ENCODE measurements at regions not wholly inside any gene's neighbourhood (a gene's known extent, or its start where the extent isn't known, plus 50 kb on each side); places are given as distances from the start of the nearest gene placed in this dataset.
"Not testable (repeated sequence)": the region's sequence is repeated elsewhere in the genome, so short reads cannot be mapped to it uniquely, and the experiment has no call there.

DNA sequence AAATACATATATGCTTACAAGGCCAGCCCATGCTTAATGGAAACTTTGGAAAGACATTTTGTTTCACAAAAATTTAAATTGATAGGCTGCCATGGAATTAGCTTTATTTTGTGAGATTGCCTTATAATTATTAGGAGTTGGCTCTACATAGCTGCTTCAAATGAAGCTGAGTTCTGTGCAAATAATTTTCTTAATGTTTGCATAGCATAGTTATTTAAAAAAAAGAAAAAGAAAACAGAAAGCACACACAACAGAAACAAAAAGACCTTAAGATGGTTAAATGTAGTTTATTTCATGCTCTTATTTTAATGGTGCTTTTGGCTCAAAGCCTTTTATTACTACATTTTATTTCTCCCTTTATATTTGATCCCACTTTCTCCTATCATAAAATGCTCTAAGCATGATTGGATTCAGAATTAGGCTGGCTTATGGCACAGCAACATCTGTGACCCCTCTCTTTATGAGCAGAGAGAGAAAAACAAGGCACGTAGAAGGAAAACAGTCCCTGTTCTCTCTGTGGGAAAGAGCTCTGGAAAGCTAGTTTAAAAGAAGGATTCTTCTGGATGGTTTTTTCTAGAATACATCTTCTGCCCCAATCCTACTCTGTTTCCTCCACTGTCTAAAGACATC lies 530.5 kb downstream of the NTRK2 start:
- no peak for DNase-seq

DNA sequence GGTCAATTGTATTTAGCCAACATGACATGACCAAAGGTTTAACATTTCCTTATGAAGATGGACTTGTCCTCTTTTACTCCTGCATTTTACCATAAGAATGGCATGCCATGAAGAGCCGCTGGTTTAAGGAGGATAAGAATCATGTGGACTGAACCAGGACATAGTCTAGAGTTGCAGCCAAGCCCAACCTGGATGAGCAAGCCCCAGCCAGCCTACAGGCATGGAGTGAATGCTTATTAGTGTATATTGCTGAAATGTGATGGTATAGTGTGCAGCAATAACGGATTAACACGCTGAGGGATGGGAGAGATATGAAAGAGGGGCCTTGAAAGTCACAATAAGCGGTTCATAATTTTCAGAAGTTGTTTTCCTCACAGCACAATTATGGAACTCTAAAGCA lies 523.2 kb downstream of the NTRK2 start:
- no peak for DNase-seq

DNA sequence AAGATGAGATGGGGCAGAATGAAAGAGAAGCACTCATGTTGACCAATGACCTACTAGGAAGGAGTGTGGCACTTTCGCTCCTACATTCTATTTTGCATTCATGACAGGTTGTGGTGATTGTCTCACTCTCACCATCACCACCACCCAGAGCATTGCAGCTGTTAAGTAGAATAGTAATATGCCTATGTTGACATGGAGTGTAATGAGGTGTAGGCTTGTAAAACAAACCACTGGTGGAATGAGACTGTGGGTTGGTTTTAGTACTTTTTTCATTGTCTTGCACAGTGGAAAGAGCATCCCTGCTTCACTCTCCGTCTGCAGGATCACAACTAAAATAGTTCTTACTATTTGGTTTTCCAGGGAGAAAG lies 516.7 kb downstream of the NTRK2 start:
- no peak for DNase-seq

DNA sequence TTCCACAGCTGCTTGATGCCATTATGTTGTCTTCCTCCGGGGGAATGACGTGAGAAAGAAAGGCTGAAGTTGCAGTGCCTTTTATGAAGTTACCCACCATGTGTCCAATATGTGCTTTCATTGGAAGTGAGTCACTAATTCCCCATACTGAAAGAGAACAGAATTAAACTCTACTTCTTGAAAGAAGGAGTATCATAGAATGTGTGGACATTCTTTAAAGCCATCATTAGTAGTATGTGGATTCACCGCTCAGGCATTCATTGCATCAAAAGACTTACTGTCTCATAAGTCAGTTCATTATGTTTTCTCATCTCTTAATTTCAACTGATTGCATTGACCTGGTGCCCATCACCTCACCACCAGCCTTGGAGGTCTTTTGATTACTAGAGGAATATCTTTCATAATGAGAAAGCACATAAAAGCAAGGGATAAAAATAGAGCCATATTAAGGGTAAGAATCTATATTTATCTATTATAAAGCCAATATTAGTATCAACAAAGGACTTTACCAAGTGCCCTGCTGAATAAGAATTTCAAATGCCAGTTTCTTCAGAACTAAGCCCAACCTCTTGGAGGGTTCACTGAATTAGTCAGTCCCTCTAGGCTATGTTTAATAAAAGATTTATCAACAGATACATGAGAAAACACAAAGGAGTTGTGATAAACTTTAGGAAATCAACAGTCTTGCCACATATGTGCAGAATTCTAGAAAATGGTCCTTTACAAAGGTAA lies 516.1 kb downstream of the NTRK2 start:
- no peak for DNase-seq

DNA sequence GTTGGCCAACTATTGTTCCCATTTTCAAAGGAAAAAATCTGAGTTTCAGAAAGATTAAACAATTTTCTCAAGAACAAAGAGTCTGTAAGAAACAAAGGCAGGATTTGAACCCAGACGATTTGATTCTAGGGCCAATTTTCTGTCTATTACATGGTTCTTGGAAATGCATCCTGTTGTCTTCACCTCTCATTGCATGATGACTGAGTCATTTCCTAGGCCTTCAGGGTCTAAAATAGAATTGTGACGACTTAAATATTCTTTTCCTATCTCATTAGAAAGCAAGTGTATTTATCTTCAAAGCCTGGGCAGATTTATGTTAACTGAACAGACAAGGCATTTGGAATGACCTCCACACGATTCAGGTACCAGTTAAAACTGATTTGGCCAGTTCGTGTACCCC lies 512.9 kb downstream of the NTRK2 start:
- DNase-seq = no peak

DNA sequence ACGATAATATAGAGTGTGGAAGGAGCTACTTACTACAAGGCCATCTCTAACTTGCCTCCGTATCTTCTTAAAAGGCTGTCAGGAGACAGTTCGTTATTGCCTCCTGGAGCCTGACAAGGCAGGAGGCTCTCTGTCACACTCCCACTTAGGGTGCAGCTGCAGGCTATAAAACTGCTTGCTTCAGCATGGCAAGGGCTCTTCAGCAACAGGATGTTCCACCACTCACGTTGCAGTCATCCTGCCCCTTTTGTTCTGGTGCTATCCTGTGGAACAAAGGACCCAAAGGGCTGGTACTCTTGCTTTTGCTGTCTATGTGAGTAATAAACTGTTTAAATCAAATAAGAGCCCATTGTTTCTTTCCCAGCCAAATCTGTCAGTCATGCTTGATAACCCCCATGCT lies 508.9 kb downstream of the NTRK2 start:
- DNase-seq = no peak

DNA sequence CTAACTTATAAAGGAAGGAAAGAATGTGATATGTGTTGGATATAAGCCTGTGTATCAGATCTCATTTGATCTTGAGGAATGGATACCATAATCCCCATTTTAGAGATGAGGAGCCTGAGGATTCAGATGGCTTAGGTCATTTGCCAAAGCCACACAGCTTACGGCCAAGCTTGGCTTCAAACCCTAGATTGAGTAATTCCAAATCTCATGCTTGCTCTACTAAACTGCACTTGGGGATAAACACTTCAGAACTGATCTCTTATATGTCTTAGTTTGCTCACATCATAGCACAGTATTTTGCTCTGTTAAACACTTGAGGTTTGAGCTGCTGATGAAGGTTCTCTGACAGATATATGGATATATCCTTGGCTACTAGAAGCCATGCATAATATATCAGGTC lies 504.4 kb downstream of the NTRK2 start:
- DNase-seq = no peak

DNA sequence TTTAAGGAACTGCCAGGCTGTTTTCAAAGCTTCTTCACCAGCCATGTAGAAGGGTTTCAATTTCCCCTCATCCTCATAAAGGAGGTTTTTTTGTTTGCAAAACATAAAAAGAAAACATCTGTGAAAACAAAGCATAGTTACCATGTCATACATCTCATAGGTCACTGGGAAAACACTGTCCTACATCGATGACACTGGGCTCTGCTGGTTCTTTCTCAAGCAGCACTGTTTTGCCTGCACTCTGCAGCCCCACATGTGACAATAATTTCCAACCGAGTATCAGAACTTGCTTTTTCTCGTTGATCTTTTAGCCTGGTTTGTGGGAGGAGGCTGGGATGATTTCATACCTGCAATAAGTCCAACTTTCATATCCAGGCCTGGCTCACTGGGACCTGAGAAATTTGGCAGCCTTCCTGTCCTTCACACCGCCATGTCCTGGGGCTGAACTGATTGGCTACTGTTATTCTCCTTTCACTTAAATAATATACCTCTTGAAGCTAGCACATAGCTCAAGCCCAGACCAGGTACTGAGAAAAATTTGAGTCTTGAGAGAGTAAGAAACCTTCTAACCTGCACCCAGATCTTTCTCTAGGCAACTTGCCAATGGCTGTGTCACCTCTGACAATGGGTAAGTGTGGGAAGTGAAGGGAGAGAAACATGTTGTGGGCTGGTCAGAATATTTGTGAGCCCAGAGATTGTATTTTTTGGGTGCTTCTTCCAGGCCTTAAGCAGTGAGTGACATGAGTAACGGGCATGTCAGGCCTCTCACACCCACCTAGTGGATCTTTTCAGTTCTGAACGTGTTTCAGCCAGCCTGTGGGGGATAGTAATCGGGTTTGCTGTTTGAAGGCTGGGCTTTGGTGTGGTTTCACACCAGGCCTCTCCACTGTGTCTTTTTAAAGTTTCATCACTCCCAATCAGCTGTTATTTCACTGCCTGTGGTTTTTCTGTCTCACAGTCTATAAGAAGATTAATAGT lies 502.8 kb downstream of the NTRK2 start:
- DNase-seq = no peak

DNA sequence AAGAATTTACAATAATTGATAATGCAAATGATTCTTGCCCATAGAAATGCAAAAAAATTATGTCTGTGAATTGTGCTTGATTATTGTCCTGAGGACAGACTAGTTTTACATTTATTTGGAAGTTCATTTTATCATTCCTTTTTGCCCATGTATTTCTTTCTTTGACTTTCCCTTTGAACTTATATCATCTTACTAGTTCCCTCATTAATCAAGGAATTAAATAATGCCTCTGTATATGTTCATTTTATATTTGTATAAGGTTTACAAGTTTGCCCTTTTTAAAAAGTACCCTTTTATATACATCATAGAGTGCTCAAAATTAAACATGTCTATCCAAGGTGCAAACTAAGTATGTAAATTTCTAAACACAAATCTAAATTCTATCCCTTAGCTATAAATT lies 501.6 kb downstream of the NTRK2 start:
- DNase-seq = no peak

DNA sequence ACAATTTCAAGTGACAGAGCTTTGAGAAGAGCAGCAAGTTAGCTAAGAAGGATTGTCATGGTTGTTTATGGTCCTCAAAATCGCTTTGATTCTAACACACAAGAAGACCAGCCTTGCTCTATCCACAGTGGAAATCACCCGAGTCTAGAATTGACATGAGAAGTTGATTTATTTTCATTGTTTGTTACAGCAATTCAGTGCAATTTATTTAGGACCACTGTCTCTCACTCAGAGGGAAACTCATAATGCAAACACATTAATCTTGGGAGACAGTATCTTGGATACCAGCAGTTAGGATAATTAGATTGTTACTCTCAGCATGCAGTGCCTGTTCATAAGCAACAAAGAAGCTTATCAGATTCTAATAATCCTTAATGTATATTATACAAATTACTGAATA lies 498.9 kb downstream of the NTRK2 start:
- no peak for DNase-seq

DNA sequence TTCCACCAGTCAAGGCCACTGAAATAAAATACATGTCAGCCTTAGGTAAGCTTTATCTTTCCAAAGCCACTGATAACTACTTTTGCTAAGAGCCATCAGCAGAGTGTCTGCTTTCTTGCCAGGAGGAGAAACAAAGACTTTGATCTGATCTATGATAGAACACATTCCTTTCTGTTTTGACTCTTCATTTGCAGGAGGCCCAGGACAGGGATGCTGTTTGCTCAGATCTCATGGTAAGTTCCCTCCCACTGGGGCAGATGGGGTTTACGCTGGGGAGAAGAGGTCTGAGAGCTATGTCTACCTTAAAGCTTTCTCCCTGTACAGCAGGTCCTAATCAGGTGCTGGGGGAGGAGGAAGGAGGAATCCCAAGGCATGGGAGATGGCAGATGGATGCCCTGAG lies 497.6 kb downstream of the NTRK2 start:
- no peak for DNase-seq

DNA sequence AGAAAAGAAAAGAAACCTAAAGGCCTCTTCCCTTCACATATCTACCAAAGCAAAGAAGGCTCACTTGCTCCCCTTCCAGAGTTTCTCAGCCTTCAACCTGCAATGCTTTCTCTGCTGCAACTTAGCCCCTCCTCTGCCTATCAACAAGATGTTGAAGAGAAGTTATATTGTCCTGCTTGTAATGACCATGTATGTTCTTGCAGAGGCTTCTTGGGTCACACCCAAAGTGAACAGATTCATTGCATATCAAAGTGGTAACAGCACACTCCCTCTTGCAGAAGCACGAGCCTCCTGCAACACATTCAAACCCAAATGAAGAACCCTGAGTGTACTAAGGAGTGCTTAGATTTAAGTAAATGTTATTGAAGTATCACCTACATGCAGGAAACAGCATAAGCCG lies 494.3 kb downstream of the NTRK2 start:
- no peak for DNase-seq

DNA sequence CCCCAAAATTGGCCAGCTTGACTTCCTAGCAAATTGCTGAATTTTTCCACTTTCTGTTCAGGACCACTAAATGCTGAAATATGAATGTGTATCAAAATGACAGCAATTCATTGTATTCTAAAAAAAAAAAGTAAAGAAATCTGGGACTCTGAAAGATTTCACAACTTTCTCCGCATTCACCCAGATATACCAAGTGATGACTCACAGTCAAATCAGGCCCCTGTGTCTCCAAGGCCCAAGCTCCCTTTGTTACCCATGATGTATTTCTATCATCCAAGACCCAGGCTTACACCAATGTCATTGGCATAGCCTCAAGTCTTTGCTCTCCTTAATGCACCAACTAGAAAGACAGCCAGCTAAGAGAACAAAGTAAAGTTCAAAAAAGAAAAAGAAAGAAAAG lies 493.9 kb downstream of the NTRK2 start:
- no peak for DNase-seq

DNA sequence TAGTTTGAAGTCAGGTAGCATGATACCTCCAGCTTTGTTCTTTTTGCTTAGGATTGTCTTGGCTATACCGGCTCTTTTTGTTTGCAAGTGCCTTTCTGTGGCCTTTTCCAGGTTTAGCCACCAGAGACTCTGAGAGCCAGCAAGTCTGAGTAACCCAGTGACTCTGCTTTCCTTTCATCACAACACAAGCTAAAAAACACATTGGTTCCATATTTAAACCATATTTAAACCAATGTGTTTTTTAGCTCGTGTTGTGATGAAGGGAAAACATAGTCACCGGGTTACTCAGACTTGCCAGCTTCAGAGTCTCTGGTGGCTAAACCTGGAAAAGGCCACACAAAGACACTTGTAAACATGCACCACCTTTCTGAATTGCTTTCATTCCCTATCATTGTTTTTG lies 493.3 kb downstream of the NTRK2 start:
- DNase-seq = no peak

DNA sequence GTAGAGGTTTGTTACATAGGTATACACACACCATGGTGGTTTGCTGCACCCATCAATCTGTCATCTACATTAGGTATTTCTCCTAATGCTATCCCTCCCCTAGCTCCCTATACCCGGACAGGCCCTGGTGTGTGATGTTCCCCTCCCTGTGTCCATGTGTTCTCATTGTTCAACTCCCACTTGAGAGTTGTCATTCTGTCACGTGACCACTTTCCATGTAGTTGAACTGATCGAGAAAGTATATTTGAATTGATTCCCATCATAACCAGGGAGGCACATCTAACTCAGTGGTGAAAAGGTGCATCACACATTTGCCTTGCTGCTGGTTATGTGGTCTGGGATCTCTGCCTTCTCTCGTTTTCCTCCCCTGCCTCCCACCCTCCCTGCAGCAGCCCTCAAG lies 491.4 kb downstream of the NTRK2 start:
- not testable (repeated sequence) for DNase-seq

DNA sequence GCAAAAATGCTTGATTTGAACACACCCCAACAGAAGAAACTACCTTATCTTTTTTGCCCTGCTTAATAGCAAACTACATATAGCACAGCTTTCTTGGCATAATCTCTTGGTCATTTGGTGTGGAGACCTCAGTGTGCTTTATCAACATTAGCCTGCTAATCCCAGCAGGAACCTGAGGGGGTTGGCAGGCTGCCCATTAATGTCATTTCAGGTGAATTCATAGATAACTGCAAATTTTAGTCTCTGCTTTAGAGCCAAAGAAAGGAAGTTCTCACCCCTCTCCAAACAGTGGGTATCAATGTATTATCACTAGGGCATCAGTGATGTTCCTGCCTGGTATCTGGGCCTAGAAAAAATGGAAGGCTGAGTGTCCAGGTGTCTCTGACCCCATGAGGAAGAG lies 489.0 kb downstream of the NTRK2 start:
- no peak for DNase-seq

DNA sequence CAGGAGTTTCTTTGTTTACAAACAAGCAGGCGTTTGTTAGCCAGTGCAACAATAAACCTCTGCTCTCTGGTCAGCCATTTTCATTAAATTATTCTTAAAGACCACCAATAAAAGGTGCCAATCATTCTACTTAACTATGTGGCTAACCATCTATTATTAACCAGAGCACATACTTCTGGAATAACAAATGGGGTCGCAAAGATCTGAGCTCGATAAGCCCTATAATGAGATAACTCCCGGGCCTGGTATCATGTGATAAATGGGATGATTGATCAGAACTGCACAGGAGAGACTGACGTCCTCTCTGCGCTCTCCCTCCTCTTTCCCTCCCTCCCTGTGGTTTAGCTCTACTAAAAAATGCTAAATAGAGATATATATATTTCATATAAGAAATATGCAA lies 488.2 kb downstream of the NTRK2 start:
- no peak for DNase-seq

DNA sequence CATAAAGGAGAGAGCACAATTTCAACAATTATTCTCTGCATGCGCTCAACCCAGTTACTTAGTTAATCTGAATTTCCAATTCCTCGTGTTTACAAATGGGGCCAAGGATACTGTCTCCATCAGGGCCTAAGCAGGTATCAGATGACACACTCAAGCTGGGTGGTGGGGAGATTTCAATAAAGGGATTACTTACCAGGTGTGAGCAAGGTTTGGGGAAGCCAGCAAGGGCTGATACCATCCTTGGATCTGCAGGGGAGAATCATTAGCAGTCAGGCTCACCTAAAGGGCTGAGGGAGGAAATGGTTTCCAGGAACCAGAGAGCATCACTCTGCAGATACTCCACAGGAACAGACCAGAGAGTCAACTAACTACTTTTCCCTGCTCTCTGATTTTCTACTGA lies 487.1 kb downstream of the NTRK2 start:
- DNase-seq = no peak

DNA sequence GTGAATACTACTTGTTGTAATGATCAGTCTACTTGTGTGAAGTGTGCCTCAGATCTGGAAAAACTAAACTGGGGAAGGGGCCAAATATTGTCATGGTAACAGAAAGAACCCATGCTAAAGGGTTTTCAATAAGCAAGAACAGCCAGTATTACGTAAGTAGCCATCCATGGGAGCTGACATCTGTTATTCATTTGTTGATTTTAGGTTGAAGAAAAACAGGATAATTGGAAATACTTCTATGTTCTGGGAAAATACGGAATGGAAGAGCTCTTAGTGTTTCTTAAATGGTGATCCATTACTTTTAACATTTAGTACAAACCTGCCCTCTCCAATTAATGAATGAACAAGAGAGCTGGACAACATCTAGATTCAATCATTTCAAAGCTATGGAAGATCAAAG lies 485.8 kb downstream of the NTRK2 start:
- DNase-seq = no peak

DNA sequence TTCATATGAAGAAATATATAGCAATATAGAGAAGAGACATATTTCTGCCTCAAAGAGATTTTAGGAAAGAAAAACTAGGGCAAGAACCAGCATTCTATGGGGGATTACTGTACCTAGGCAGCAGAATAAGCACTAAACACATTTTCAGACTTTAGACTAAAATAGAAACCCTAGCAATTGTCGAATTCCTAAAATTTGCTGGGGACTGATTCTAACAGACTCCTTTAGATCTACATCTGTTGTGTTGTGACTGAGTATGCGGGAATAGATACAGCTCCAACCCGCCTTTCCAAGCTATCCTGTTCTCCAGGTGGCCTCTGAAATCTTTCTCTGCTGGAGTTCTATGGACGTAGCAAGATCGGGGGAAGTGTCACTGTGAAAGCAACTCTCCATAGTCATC lies 482.2 kb downstream of the NTRK2 start:
- no peak for DNase-seq

DNA sequence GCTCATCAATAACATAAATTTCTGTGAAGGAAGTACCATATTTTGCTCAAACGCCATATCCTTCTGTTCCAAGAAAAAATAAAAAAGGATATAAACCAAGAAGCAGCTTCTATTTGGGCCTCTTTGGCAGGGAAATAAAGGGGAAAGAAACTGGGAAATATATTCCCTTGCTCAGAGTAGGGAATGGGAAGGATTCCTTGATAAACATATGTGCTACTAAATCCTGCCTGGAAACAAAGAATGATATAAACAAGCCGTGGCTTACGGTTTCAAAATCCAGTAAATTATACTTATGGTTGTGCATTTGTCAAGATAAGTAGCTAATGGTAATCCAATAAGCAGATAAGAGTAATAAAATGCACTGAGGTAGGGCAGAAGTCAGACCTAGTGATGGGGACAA lies 481.6 kb downstream of the NTRK2 start:
- no peak for DNase-seq

DNA sequence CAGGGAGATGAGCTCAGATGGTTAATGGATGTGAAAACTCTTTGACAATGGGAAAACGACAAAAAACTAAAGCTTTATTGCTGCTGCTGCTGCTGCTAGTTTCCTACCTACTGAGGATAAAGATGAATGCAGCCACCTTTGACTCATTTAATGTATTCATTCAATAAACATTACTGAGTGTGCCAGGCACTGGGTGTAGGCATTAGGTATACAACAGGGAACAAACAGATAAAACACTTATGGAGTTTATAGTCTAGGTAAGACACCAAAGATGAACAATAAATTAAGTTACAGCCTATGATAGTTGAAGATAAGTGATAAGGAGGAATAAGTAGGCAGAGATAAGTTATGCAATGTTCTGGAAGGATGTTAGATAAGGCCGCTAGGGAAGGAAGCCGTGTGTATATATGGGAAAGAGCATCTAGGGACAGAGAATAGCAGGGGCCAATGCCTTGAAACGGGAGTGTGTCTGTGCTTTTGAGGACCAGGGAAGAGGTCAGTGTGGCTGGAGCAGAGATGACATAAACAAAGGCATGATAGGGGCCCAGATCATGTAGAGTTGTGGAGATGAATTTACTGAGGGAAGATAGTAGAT lies 477.6 kb downstream of the NTRK2 start:
- no peak for DNase-seq

DNA sequence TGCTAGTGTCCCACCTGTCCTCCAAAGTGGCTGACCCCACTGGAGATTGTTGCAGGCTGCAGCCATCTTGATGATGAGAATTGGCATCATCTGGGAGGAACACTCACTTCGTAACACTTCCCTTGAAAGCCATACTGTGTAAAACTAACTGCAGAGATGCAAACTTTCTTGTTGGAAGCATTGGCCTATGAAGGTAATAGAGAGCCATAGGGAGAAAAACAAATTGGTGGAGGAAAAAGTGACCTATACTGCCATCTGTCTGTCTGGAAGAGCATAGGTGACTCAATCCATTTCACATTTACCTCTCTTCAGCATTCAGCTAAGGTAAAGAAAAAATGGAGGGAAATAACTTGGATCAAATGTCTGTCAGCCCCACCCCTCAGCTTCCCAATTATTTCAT lies 473.4 kb downstream of the NTRK2 start:
- peak; percentile 3 for DNase-seq

DNA sequence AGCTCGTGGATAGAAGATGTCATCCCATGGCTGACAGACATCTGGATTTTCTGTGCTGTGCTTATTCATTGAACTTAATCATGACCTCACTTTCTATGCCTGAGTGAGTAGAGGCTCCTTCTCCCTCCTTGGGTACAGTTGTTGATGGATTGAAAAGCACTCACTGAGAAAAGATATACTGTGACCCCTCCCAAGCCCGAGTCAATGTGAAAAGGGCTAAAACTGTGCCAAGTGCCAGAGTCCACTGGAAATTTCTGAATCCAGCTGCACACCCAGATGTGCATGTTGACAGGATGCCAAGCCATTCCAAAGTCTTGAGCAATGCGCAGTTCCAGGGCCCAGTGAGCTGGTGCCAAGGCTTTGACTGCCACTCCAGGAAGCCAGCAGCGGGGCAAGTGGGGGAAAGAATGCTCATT lies 473.0 kb downstream of the NTRK2 start:
- no peak for DNase-seq
